HEK293 (cell line): ENCODE measurements at regions not wholly inside any gene's neighbourhood (a gene's known extent, or its start where the extent isn't known, plus 50 kb on each side); places are given as distances from the start of the nearest gene placed in this dataset.

ENCODE experiments used
- ATF2 ChIP-seq: fragments of 450-650 bp; formaldehyde crosslinking; IDR thresholded peaks from 2 replicates; pipeline ENCODE4 v1.5.1; 2016; ENCODE audit warnings: missing biosample characterization, missing genetic modification characterization, low read depth
- GLI2 ChIP-seq: fragments of 450-650 bp; formaldehyde crosslinking; IDR thresholded peaks from 2 replicates; pipeline ENCODE4; 2017; ENCODE audit warnings: missing biosample characterization, missing genetic modification characterization, low read depth, borderline replicate concordance
- IKZF3 ChIP-seq: fragments of 450-650 bp; IDR thresholded peaks from 2 replicates; pipeline ENCODE4 v1.5.0; 2018; ENCODE audit warnings: missing biosample characterization, mild to moderate bottlenecking, missing genetic modification characterization, moderate library complexity
- KLF8 ChIP-seq: fragments of 450-650 bp; formaldehyde crosslinking; IDR thresholded peaks from 2 replicates; pipeline ENCODE4 v1.5.1; 2016; ENCODE audit warnings: missing biosample characterization, missing genetic modification characterization
- PRDM10 ChIP-seq: fragments of 450-650 bp; formaldehyde crosslinking; IDR thresholded peaks from 2 replicates; pipeline ENCODE4 v1.5.1; 2016; ENCODE audit warnings: missing biosample characterization, missing genetic modification characterization
- REST ChIP-seq: fragments of 450-650 bp; formaldehyde crosslinking; IDR thresholded peaks from 2 replicates; pipeline ENCODE4 v1.5.1; 2016; ENCODE audit warnings: missing biosample characterization, missing genetic modification characterization
- SP7 ChIP-seq: fragments of 450-650 bp; formaldehyde crosslinking; IDR thresholded peaks from 2 replicates; pipeline ENCODE4 v1.5.1; 2016; ENCODE audit warnings: missing biosample characterization, missing genetic modification characterization
- ZBTB20 ChIP-seq: fragments of 450-650 bp; formaldehyde crosslinking; IDR thresholded peaks from 2 replicates; pipeline ENCODE4 v1.5.1; 2016; ENCODE audit warnings: missing biosample characterization, missing genetic modification characterization
- ZEB2 ChIP-seq: fragments of 450-650 bp; formaldehyde crosslinking; IDR thresholded peaks from 2 replicates; pipeline ENCODE4 v1.5.1; 2016; ENCODE audit warnings: missing biosample characterization, missing genetic modification characterization
- ZNF10 ChIP-seq: fragments of 450-650 bp; formaldehyde crosslinking; IDR thresholded peaks from 2 replicates; pipeline ENCODE4 v1.5.1; 2017; ENCODE audit warnings: missing biosample characterization, missing genetic modification characterization
- ZNF121 ChIP-seq: fragments of 450-650 bp; formaldehyde crosslinking; IDR thresholded peaks from 2 replicates; pipeline ENCODE4 v1.5.1; 2016; ENCODE audit warnings: missing biosample characterization, missing genetic modification characterization
- ZNF169 ChIP-seq: fragments of 450-650 bp; formaldehyde crosslinking; IDR thresholded peaks from 2 replicates; pipeline ENCODE4 v1.5.1; 2016; ENCODE audit warnings: missing biosample characterization, missing genetic modification characterization
- ZNF239 ChIP-seq: fragments of 450-650 bp; formaldehyde crosslinking; IDR thresholded peaks from 2 replicates; pipeline ENCODE4 v1.5.1; 2016; ENCODE audit warnings: missing biosample characterization, missing genetic modification characterization
- ZNF266 ChIP-seq: fragments of 450-650 bp; formaldehyde crosslinking; IDR thresholded peaks from 2 replicates; pipeline ENCODE4 v1.5.1; 2016; ENCODE audit warnings: missing biosample characterization, missing genetic modification characterization, low read depth
- ZNF366 ChIP-seq: fragments of 450-650 bp; formaldehyde crosslinking; conservative IDR thresholded peaks from 2 replicates; pipeline ENCODE4 v1.5.1; 2016; ENCODE audit warnings: missing biosample characterization, missing genetic modification characterization
- ZNF473 ChIP-seq: fragments of 450-650 bp; formaldehyde crosslinking; IDR thresholded peaks from 2 replicates; pipeline ENCODE4 v1.5.1; 2017; ENCODE audit warnings: missing biosample characterization, missing genetic modification characterization
- ZNF48 ChIP-seq: fragments of 450-650 bp; formaldehyde crosslinking; IDR thresholded peaks from 2 replicates; pipeline ENCODE4 v1.5.1; 2016; ENCODE audit warnings: missing biosample characterization, missing genetic modification characterization
- ZNF529 ChIP-seq: fragments of 450-650 bp; formaldehyde crosslinking; IDR thresholded peaks from 2 replicates; pipeline ENCODE4 v1.5.1; 2017; ENCODE audit warnings: missing genetic modification characterization, missing biosample characterization; ENCODE audit not compliant: insufficient replicate concordance
- ZNF561 ChIP-seq: fragments of 450-650 bp; IDR thresholded peaks from 2 replicates; pipeline ENCODE4 v1.5.1; 2018; ENCODE audit warnings: missing biosample characterization, missing genetic modification characterization, borderline replicate concordance
- ZNF580 ChIP-seq: fragments of 450-650 bp; formaldehyde crosslinking; IDR thresholded peaks from 2 replicates; pipeline ENCODE4 v1.5.1; 2016; ENCODE audit warnings: missing biosample characterization, missing genetic modification characterization
- ZNF585B ChIP-seq: fragments of 450-650 bp; formaldehyde crosslinking; IDR thresholded peaks from 2 replicates; pipeline ENCODE4 v1.5.1; 2016; ENCODE audit warnings: missing biosample characterization, missing genetic modification characterization
- ZNF610 ChIP-seq: fragments of 450-650 bp; formaldehyde crosslinking; IDR thresholded peaks from 2 replicates; pipeline ENCODE4 v1.5.1; 2016; ENCODE audit warnings: missing biosample characterization, missing genetic modification characterization, borderline replicate concordance
- ZNF629 ChIP-seq: fragments of 450-650 bp; formaldehyde crosslinking; IDR thresholded peaks from 2 replicates; pipeline ENCODE4 v1.5.1; 2017; ENCODE audit warnings: missing biosample characterization, missing genetic modification characterization
- ZNF645 ChIP-seq: fragments of 450-650 bp; formaldehyde crosslinking; IDR thresholded peaks from 2 replicates; pipeline ENCODE4; 2016; ENCODE audit warnings: missing biosample characterization, missing genetic modification characterization
- ZNF654 ChIP-seq: fragments of 450-650 bp; formaldehyde crosslinking; IDR thresholded peaks from 2 replicates; pipeline ENCODE4 v1.5.1; 2016; ENCODE audit warnings: low read depth, missing biosample characterization, missing genetic modification characterization
- ZNF837 ChIP-seq: fragments of 450-650 bp; formaldehyde crosslinking; IDR thresholded peaks from 2 replicates; pipeline ENCODE4 v1.5.1; 2016; ENCODE audit warnings: missing biosample characterization, missing genetic modification characterization
- TF ChIP-seq, protein P1 (sequence below): sonication (generic); formaldehyde crosslinking; IDR thresholded peaks from 2 replicates; pipeline ENCODE4 v1.8.1; 2022; ENCODE audit warnings: mild to moderate bottlenecking, moderate library complexity, missing genetic modification reagents
- TF ChIP-seq, protein P2 (sequence below): fragments of 450-650 bp; formaldehyde crosslinking; IDR thresholded peaks from 2 replicates; pipeline ENCODE4 v1.5.1; 2016; ENCODE audit warnings: missing biosample characterization, missing genetic modification characterization

GRCh38 chr2:175233135-175233719 lies 51.7 kb upstream of the ATP5MC3 start (continued):
- TF ChIP-seq IKZF3 (tag by site-specific recombination) (peak; percentile 66; the same call in 1 of the 2 replicates), KLF8 (peak; percentile 44), ZNF48 (no peak), ZNF169 (tag by site-specific recombination) (no peak), ZNF561 (tag by site-specific recombination) (no peak), REST (tag by site-specific recombination) (no peak), ZNF654 (tag by site-specific recombination) (0 out of 2 replicates have a peak, but pooled peaks have one; percentile 2), ZNF837 (tag by site-specific recombination) (no peak), ZNF473 (tag by site-specific recombination) (no peak), ZBTB20 (tag by site-specific recombination) (peak; percentile 36; the same call in 1 of the 2 replicates), ZNF366 (tag by site-specific recombination) (peak; percentile 94), ZNF580 (tag by site-specific recombination) (peak; percentile 37; the same call in 1 of the 2 replicates), SP7 (tag by site-specific recombination) (peak; percentile 88), ZNF239 (no peak), ZNF610 (tag by site-specific recombination) (no peak), ATF2 (tag by site-specific recombination) (peak; percentile 84), ZNF585B (tag by site-specific recombination) (no peak), ZNF529 (tag by site-specific recombination) (no peak), ZNF266 (tag by site-specific recombination) (no peak), ZNF121 (tag by site-specific recombination) (no peak), ZNF629 (peak; percentile 93), ZNF10 (tag by site-specific recombination) (no peak), ZNF645 (tag by site-specific recombination) (no peak), PRDM10 (tag by site-specific recombination) (no peak), ZEB2 (tag by site-specific recombination) (peak; percentile 77; the same call in 1 of the 2 replicates), GLI2 (tag by site-specific recombination) (peak; percentile 53; the same call in 1 of the 2 replicates)
- TF ChIP-seq, protein P1, sequence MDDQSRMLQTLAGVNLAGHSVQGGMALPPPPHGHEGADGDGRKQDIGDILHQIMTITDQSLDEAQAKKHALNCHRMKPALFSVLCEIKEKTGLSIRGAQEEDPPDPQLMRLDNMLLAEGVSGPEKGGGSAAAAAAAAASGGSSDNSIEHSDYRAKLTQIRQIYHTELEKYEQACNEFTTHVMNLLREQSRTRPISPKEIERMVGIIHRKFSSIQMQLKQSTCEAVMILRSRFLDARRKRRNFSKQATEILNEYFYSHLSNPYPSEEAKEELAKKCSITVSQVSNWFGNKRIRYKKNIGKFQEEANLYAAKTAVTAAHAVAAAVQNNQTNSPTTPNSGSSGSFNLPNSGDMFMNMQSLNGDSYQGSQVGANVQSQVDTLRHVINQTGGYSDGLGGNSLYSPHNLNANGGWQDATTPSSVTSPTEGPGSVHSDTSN (CRISPR knock-in tag), result no peak
- TF ChIP-seq, protein P2, sequence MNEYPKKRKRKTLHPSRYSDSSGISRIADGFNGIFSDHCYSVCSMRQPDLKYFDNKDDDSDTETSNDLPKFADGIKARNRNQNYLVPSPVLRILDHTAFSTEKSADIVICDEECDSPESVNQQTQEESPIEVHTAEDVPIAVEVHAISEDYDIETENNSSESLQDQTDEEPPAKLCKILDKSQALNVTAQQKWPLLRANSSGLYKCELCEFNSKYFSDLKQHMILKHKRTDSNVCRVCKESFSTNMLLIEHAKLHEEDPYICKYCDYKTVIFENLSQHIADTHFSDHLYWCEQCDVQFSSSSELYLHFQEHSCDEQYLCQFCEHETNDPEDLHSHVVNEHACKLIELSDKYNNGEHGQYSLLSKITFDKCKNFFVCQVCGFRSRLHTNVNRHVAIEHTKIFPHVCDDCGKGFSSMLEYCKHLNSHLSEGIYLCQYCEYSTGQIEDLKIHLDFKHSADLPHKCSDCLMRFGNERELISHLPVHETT (tag by site-specific recombination), result no peak; the same call in 1 of the 2 replicates
